ENCODE measurements at regions not wholly inside any gene's neighbourhood (a gene's known extent, or its start where the extent isn't known, plus 50 kb on each side); places are given as distances from the start of the nearest gene placed in this dataset.

GRCh38 chr2:57516698-57517340, 529.8 kb upstream of the VRK2 start:
- Histone ChIP-seq H3K27me3 (no peaks in the 10 kb centered on the region), H3K36me3 (no peaks in the 10 kb centered on the region), H3K4me3 (no peak overlapping the region), H3K27ac (no peak overlapping the region), H3K4me1 (no peaks in the 10 kb centered on the region), H3K9me3 (no peaks in the 10 kb centered on the region)
- TF ChIP-seq, protein P1, sequence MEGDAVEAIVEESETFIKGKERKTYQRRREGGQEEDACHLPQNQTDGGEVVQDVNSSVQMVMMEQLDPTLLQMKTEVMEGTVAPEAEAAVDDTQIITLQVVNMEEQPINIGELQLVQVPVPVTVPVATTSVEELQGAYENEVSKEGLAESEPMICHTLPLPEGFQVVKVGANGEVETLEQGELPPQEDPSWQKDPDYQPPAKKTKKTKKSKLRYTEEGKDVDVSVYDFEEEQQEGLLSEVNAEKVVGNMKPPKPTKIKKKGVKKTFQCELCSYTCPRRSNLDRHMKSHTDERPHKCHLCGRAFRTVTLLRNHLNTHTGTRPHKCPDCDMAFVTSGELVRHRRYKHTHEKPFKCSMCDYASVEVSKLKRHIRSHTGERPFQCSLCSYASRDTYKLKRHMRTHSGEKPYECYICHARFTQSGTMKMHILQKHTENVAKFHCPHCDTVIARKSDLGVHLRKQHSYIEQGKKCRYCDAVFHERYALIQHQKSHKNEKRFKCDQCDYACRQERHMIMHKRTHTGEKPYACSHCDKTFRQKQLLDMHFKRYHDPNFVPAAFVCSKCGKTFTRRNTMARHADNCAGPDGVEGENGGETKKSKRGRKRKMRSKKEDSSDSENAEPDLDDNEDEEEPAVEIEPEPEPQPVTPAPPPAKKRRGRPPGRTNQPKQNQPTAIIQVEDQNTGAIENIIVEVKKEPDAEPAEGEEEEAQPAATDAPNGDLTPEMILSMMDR (IDR thresholded peaks at IDR 0.05): peak; percentile 17 to 57 (median 43)
- intact Hi-C loops (cut with DNase I): loop anchor here (5.0 kb wide), 1 partner anchor 1330 kb away; no protein-coding TSS in a partner anchor
- DNase-seq (ENCODE audit: low spot score in 2 of 2): no peak

DNA sequence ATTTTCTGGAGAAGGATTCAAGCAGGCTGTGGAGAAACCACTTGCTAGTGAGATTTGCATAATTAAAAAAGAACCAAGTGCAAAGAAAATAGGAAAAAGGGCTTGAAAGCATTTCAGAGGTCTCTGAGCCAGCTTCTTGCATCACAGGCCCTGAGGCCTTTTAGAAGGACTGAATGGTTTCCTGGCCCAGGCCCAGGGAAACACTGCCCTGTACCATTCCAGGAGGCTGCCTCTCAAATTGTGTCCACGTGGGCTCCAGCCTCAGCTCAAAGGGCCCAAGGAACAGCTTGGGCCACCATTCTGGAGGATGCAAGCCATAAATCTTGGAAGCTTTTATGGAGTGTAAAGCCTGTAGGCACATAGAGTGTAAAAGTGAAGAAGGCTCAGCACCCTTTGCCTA, 523.3 kb upstream of the VRK2 start:
- TF ChIP-seq, protein P1 (IDR thresholded peaks at IDR 0.05): no peak
- no peak overlapping the region for H3K4me3 ChIP-seq
- no peaks in the 10 kb centered on the region for H3K4me1 ChIP-seq
- H3K9me3 ChIP-seq: peaks cover 0 to 8% of the 10 kb centered on the region in 2 donors
- no peaks in the 10 kb centered on the region for H3K36me3 ChIP-seq
- H3K27me3 ChIP-seq: no peaks in the 10 kb centered on the region
- intact Hi-C loops (cut with DNase I): no loop called here
- DNase-seq (ENCODE audit: low spot score in 2 of 2): no peak
- no peak overlapping the region for H3K27ac ChIP-seq

DNA sequence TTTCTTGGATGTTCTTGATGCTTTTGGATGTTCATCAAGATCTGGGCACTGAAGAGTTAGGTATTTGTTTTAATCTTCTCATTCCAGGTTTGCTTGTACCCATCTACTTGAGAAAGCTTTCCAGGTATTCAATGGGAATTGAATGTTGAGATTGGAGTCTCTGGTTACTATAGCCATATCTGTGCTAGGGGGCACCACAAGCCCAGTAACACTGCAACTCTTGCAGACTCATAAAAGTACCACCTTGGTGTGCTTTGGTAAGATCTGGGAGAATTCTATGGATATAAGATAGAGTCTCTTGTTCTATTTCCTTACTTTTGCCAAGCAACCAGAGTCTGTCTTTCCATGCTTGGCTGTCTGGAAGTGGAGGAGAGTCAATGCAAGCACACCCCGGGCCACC, 518.9 kb upstream of the VRK2 start:
- no peak for DNase-seq (ENCODE audit: low spot score in 2 of 2)
- H3K9me3 ChIP-seq: peaks cover 0 to 8% of the 10 kb centered on the region in 2 donors
- no peak overlapping the region for H3K4me3 ChIP-seq
- no peak overlapping the region for H3K27ac ChIP-seq
- H3K36me3 ChIP-seq: no peaks in the 10 kb centered on the region
- no peaks in the 10 kb centered on the region for H3K4me1 ChIP-seq
- TF ChIP-seq, protein P1 (IDR thresholded peaks at IDR 0.05): no peak
- intact Hi-C loops (cut with DNase I): no loop called here
- H3K27me3 ChIP-seq: no peaks in the 10 kb centered on the region

DNA sequence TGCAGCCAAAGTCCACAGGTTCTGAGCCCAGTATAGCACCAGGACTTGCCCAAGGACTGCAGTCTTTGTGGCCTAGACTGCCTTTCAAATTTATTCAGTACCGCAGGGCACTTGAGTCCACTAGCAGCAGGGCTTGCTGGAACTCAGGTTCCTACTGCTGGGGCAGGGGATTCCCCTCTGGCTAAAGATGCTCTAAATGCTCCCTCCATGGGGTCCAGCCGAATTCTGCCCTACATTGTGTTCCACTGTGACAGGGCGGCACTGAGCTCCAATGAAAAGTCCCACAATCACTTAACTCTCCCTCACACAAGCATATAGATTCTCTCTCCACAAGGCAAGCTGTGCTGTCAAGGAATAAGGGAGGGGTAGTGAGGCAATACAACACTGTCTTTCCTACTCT, 518.1 kb upstream of the VRK2 start:
- H3K27me3 ChIP-seq: no peaks in the 10 kb centered on the region
- H3K27ac ChIP-seq: no peak overlapping the region
- intact Hi-C loops (cut with DNase I): no loop called here
- TF ChIP-seq, protein P1 (IDR thresholded peaks at IDR 0.05): no peak
- peaks cover 0 to 8% of the 10 kb centered on the region in 2 donors for H3K9me3 ChIP-seq
- DNase-seq (ENCODE audit: low spot score in 2 of 2): no peak
- no peaks in the 10 kb centered on the region for H3K4me1 ChIP-seq
- H3K36me3 ChIP-seq: no peaks in the 10 kb centered on the region
- H3K4me3 ChIP-seq: no peak overlapping the region

- no peaks in the 10 kb centered on the region for H3K4me1 ChIP-seq
- no peaks in the 10 kb centered on the region for H3K27me3 ChIP-seq
- TF ChIP-seq, protein P1 (IDR thresholded peaks at IDR 0.05): no peak
- H3K36me3 ChIP-seq: no peaks in the 10 kb centered on the region
- no peak for DNase-seq (ENCODE audit: low spot score in 2 of 2)
- intact Hi-C loops (cut with DNase I): no loop called here
- no peak overlapping the region for H3K27ac ChIP-seq
- no peak overlapping the region for H3K4me3 ChIP-seq
- no peaks in the 10 kb centered on the region for H3K9me3 ChIP-seq
These were observed 512.2 kb upstream of the VRK2 start for GRCh38 chr2:57534358-57534757.
